ENCODE measurements at regions not wholly inside any gene's neighbourhood (a gene's known extent, or its start where the extent isn't known, plus 50 kb on each side); places are given as distances from the start of the nearest gene placed in this dataset.
"Not testable (repeated sequence)": the region's sequence is repeated elsewhere in the genome, so short reads cannot be mapped to it uniquely, and the experiment has no call there.

DNA sequence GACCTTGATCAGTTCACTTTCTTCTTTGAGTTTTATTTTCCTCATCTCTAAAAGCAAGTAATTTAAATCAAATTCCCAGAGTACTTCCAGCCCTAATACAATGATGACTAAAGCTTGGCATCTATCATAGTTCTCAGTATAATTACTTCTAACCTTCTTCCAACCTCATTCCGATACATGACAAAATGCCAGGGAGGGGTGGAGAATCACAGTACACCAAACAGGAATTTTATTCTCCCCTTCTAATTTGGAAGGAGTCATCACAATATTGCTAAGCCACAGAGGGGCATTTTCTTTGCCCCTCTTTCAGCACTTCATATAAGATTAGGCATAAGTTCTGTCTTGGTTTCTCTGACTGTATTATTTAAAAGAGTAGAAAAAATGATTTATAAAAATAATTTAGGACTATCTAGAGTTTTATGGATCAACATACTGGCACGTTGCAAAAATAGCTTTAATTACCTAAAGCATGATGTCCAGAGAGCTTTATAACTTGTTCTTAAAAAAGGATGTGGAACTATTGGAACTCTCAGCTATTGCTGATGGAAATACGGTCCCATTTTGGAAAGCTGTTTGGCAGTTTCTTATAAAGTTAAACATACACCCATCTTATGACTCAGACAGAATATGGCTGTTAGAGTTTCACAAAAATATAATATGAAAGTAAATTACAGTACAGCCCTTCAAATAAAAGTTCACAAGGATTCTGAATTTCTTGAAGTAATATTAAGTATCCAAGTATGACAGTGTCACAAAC is 86.9 kb upstream of the UBE2E2 start:
- DNase-seq, result no peak

DNA sequence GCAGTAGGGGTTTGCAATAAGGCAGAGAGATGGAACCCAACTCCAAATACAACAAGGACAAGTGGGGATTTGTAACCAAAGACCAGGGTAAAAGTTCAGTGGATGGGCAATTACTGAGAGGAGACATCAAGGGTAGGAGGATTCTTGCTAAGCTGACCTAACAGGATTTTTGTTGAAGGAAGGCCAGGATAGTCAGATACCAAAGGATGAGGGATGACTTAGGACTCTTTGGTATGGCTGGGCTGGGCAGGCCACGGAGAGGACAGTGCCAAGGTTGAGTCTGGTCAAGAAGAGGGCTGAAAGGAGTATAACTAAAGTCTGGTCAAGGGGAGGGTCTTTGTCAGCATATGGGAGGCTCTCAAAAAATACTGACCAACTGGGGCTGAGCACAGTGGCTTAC is 85.3 kb upstream of the UBE2E2 start:
- DNase-seq, result no peak

DNA sequence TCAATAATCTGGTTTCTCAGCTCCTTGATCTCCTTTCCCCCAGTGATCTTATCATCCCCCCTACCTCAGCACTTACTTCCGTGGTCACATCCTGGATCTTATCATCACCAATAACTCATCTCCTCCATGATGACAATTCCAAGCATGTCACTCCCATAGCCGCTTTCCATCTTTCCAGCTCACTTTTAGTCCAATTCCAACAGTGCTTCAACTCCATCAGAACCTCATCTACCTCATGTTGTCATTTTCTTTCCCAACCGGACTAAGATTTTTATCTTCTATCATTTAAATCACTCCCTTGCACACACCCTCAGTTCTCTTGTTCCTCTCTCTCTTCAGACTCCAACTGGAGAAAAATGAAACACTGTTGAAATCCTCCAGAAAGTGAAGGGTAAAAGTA is 75.9 kb upstream of the UBE2E2 start:
- no peak for DNase-seq

DNA sequence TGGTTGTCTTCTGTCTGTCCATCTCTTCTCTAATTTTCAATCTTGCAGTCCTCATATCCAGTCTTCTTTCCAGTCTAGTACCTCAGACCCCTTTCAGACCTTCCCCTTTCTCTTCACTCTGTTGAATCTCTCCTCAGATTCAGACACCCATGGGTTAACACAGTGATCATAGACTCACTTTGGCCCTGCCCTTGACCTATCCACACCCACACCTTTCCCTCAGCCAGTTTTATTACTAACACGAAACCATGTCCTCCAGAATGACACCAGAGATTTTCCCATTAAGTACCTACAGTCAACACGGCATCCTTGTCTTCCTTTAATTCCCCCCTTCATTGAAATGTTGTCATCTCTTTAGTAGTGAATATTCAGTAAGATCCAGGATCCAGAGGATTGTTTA is 74.5 kb upstream of the UBE2E2 start:
- DNase-seq, result no peak

DNA sequence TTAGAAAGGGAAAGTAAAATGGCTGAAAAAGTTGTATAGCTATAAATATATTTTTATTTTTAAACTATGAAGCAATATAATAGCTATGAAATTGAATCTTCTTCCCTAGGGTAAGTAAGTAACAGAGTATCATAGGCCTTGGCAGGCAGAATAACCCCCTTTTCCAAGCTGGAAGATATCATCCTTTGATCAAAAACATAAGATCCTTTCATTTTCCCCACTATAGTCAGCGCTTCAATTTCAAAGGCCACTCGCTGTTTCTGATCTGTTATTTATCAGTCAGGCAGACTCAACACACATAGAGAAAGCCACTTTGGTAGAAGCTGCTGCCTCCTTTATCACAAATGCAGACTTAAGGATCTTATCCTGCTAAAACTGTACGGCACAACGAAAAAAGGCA is 74.0 kb upstream of the UBE2E2 start:
- no peak for DNase-seq

DNA sequence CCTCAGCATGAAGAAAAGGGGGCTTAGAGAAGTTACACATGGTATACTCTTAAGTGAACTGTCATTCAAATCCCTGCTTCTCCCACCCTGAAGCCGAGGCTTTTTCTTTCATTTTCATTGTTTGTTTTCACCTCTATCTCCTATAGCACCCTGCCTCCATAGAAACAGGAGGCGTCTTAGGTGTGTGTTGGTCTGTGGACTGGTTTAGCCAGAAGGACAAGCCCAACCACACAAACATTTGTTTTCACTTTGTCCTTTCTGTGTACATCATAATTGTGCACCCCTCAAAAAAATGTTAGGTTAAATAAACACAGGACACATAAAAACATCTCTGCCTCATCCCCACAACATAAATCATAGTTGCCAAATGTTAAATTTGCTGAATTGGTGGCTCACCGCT is 73.3 kb upstream of the UBE2E2 start:
- DNase-seq, result no peak

DNA sequence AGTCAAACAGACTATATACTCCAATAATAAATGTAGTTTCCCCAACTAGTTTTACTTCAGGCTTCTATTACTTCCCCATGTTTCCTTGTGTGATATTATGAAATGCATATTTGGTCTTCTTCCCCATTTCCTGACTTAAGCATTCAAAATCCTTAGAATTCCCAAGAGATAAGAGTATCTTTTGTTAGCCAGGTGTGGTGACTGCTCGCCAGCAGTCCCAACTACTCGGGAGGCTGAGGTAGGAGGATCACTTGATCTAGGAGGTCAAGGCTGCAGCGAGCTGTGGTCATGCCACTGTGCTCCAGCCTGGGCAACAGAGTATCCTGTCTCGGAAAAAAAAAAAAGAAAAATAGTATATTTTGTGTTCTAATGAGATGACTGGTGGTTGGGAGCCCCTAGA is 72.7 kb upstream of the UBE2E2 start:
- DNase-seq, result no peak

DNA sequence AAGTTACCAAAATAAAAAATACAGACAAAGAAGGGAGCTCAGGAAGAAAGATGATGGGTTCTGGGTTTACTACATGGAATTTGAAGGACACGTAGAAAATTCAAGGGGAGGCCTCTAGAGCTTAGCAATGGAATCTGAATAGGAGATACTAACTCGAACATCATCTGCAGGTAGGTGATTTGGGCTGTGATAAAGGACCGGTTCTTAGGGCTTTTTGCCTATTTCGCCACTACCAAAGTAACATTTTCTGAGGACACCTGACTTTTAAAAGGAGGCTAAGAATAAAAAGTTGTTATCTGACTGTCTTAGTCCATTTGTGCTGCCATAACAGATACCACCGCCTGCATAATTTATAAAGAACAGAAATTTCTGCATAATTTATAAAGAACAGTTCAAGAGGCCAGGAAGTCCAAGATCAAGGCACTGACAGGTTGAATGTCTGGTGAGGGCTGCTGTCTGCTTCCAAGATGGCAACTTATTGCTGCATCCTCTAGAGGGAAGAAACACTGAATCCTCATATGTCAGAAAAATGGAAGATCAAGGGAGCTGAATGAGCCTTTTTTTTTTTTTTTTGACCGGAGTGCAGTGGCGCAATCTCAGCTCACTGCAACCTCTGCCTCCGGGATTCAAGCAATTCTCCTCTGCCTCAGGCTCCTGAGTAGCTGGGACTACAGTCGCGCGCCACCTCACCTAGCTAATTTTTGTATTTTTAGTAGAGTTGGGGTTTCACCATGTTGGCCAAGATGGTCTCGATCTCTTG is 67.9 kb upstream of the UBE2E2 start:
- DNase-seq, result no peak

DNA sequence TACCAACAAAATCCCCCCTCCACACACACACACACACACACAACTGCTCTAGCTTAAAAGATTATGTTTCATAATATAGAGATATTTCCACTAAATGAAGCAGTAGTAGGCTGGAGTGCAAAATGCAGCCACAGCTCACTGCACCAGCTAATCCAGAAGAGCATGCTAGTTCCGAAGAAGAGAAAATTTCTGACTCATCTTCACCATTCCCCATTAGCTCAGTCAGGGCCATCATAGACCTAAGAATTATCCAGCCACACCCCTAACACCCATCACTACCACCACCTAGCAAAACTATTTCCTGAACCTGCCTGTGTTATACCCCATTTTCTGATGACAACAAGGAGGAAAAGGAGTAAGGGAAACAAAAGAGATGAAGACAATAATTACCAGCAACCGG is 67.1 kb upstream of the UBE2E2 start:
- no peak for DNase-seq

DNA sequence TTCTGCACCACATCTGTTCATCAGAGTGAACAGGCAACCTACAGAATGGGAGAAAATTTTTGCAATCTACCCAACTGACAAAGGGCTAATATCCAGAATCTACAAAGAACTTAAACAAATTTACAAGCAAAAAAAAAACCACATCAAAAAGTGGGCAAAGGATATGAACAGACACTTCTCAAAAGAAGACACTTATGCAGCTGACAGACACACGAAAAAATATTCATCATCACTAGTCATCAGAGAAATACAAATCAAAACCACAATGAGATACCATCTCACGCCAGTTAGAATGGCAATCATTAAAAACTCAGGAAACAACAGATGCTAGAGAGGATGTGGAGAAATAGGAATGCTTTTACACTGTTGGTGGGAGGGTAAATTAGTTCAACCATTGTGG is 59.1 kb upstream of the UBE2E2 start:
- DNase-seq, result not testable (repeated sequence)

DNA sequence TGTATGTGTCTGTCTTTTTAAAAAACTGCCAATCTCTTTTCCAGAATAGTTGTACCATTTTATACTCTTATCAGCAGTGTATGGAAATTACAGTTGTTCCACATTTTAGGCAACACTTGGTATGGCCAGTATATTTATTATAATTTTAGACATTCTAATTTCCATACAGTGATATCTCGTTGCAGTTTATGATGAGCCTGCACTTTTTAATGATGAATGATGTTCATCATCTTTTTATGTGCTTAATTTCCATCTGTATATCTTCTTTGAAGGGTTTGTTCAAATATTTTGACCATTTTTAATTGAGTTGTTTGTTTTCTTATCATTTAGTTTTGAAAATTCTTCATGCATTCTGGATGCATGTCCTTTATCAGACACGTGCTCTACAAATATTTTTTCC is 57.0 kb upstream of the UBE2E2 start:
- DNase-seq, result no peak

DNA sequence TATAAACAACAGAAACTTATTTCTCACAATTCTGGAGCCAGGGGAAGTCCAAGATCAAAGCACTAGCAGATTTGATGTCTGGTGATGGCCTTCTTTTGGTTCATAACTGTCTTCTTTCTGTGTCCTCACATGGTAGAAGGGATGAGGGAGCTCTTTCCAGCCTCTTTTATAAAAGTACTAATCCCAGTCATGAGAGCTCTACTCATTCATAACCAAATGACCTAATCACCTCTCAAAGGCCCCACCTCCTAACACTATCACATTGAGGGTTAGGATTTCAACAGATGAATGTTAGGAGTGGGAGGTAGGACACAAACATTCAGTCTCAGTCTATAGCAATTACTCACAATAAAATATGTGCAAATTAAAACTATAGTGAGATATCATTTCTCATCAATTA is 50.1 kb upstream of the UBE2E2 start:
- DNase-seq, result no peak
